ENCODE measurements at regions not wholly inside any gene's neighbourhood (a gene's known extent, or its start where the extent isn't known, plus 50 kb on each side); places are given as distances from the start of the nearest gene placed in this dataset.

DNA sequence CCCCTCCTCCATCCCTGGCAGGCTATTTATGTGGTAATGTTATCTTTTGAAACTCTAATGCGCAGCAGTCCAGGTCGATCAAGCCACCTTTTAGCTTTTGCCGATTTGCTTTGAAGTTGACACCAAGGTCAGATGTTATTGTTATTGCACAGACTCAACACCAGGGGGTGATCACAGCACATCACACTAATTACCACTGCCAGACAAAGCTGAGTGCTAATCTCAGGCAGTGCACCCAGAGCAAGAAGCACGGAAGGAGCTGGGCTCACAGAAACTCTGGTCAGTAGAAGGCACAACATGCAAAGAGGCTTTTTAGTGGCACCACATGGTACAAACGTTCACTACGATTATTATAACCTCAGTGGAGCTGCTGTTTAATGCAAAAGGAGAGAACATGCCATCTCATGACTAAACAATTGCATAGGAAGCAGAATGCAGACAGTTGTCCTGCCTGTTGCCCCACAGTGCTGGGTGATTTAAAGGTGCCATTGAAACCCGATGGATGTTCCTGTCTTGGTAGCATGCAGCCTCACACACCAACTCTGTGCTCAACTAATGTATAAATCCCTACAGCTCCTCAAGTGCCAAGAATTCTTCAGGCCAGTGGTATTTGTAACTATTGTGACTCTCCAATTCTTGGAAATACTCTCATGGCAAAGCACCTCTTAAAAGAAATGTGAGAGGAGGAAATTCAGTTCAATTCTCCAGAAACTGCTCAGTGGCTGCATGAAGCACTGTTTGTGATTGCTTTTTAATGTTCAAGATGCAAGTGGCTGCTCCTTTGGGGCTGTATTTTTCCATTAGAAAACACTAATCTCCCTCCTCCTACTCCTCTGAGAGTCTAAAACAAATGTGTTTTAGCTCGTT, 353.9 kb upstream of the DDI1 start:
- Mint-ChIP-seq H3K4me1 (peaks cover 7% of the 10 kb centered on the region in 2 donors), H3K27ac (peak overlapping the region in 1 of 2 donors; percentile 56), H3K9me3 (no peaks in the 10 kb centered on the region), H3K4me3 (peak overlapping the region; percentile 29), H3K27me3 (ENCODE audit: low read depth in 2 of 2) (peaks cover 2 to 7% of the 10 kb centered on the region in 2 donors), H3K36me3 (no peaks in the 10 kb centered on the region)
- Histone ChIP-seq H3K9me3 (ENCODE audit: control insufficient read depth, insufficient read depth, low read length) (no peaks in the 10 kb centered on the region), H3K27ac (ENCODE audit: low read length) (no peak overlapping the region), H3K36me3 (ENCODE audit: control insufficient read depth, insufficient read depth, low read length) (no peaks in the 10 kb centered on the region), H3K4me3 (ENCODE audit: low read length) (no peak overlapping the region), H3K27me3 (ENCODE audit: control insufficient read depth, insufficient read depth, low read length) (no peaks in the 10 kb centered on the region), H3K4me1 (ENCODE audit: control insufficient read depth, insufficient read depth, low read length) (peaks cover 3% of the 10 kb centered on the region)
- peak; percentile 37 to 73 for DNase-seq
- WGBS (ENCODE audit: insufficient coverage) = 10% methylated on average over 7 of the region's 8 CpGs
- ATAC-seq = peak; percentile 89 to 100 (median 99)
- TF ChIP-seq CTCF (IDR thresholded peaks at IDR 0.05) = peak; percentile 68
- intact Hi-C loops (cut with micrococcal nuclease) = loop anchor here (1.0 to 5.0 kb wide), 3 partner anchors 471 to 1320 kb away; no protein-coding TSS in a partner anchor

- Mint-ChIP-seq H3K4me3 (no peak overlapping the region), H3K36me3 (no peaks in the 10 kb centered on the region), H3K4me1 (peaks cover 7% of the 10 kb centered on the region in 2 donors), H3K27me3 (ENCODE audit: low read depth in 2 of 2) (peaks cover under 1 to 2% of the 10 kb centered on the region in 2 donors), H3K27ac (no peak overlapping the region), H3K9me3 (no peaks in the 10 kb centered on the region)
- Histone ChIP-seq H3K4me3 (ENCODE audit: low read length) (no peak overlapping the region), H3K27ac (ENCODE audit: low read length) (no peak overlapping the region), H3K9me3 (ENCODE audit: control insufficient read depth, insufficient read depth, low read length) (no peaks in the 10 kb centered on the region), H3K36me3 (ENCODE audit: control insufficient read depth, insufficient read depth, low read length) (no peaks in the 10 kb centered on the region), H3K27me3 (ENCODE audit: control insufficient read depth, insufficient read depth, low read length) (no peaks in the 10 kb centered on the region), H3K4me1 (ENCODE audit: control insufficient read depth, insufficient read depth, low read length) (peaks cover 3% of the 10 kb centered on the region)
- no peak for DNase-seq
- no peak for ATAC-seq
- 87% methylated on average over 1 of the region's 2 CpGs for WGBS (ENCODE audit: insufficient coverage)
- intact Hi-C loops (cut with micrococcal nuclease) = loop anchor here (2.0 to 5.0 kb wide), 2 partner anchors 651 to 1319 kb away; no protein-coding TSS in a partner anchor
- TF ChIP-seq CTCF (IDR thresholded peaks at IDR 0.05) = no peak
Measured at GRCh38 chr11:103683576-103683975, 352.9 kb upstream of the DDI1 start.

GRCh38 chr11:103688924-103689323, 347.5 kb upstream of the DDI1 start:
- WGBS (ENCODE audit: insufficient coverage) = 80% methylated on average over 3 of the region's 3 CpGs
- intact Hi-C loops (cut with micrococcal nuclease) = no loop called here
- ATAC-seq = no peak

More at GRCh38 chr11:103688924-103689323, 347.5 kb upstream of the DDI1 start:
- no peaks in the 10 kb centered on the region for H3K36me3 ChIP-seq (ENCODE audit: control insufficient read depth, insufficient read depth, low read length)
- no peak overlapping the region for H3K27ac ChIP-seq (ENCODE audit: low read length)
- no peaks in the 10 kb centered on the region for H3K27me3 Mint-ChIP-seq (ENCODE audit: low read depth in 2 of 2)
- no peaks in the 10 kb centered on the region for H3K9me3 Mint-ChIP-seq
- H3K4me3 Mint-ChIP-seq = no peak overlapping the region
- H3K4me3 ChIP-seq (ENCODE audit: low read length) = no peak overlapping the region
- H3K9me3 ChIP-seq (ENCODE audit: control insufficient read depth, insufficient read depth, low read length) = no peaks in the 10 kb centered on the region
- no peak for TF ChIP-seq CTCF (IDR thresholded peaks at IDR 0.05)
- no peaks in the 10 kb centered on the region for H3K4me1 ChIP-seq (ENCODE audit: control insufficient read depth, insufficient read depth, low read length)
- H3K36me3 Mint-ChIP-seq = no peaks in the 10 kb centered on the region
- no peak overlapping the region for H3K27ac Mint-ChIP-seq
- H3K27me3 ChIP-seq (ENCODE audit: control insufficient read depth, insufficient read depth, low read length) = no peaks in the 10 kb centered on the region
- no peaks in the 10 kb centered on the region for H3K4me1 Mint-ChIP-seq
- DNase-seq = no peak
